CD4-positive, alpha-beta memory T cell (primary cell): ENCODE measurements at regions not wholly inside any gene's neighbourhood (a gene's known extent, or its start where the extent isn't known, plus 50 kb on each side); places are given as distances from the start of the nearest gene placed in this dataset.

Source experiments
- CTCF ChIA-PET: fragments of 350-600 bp; sonication (Branson Sonifier 250); formaldehyde crosslinking; loops from one replicate; lab custom pipeline; 2021; ENCODE audit warnings: inconsistent platforms; ENCODE audit not compliant: partially characterized antibody; lab: Charles Lee
- POLR2A ChIA-PET: fragments of 350-600 bp; sonication (Branson Sonifier 250); formaldehyde crosslinking; loops from one replicate; lab custom pipeline; 2021; ENCODE audit not compliant: partially characterized antibody; lab: Charles Lee
- DNase-seq, 5 donors: peaks; one replicate each; pipeline versions ENCODE4 v3.0.0 to v3.0.0-alpha.2; 2020 to 2022; ENCODE audit warnings: mixed read lengths in 1 of 5
- H3K27ac ChIP-seq: one replicate; pipeline ENCODE4 v1.7.0; 2013; ENCODE audit warnings: low read depth, low read length
- H3K27me3 ChIP-seq: 2 replicates; pipeline ENCODE4 v1.7.0; 2013; ENCODE audit warnings: mild to moderate bottlenecking, low read length, moderate library complexity; ENCODE audit not compliant: insufficient read depth
- H3K36me3 ChIP-seq: 2 replicates; pipeline ENCODE4 v1.7.0; 2013; ENCODE audit warnings: mild to moderate bottlenecking, low read length, moderate library complexity; ENCODE audit not compliant: insufficient read depth
- H3K4me1 ChIP-seq: 2 replicates; pipeline ENCODE4 v1.7.0; 2013; ENCODE audit warnings: mild to moderate bottlenecking, low read length, moderate library complexity; ENCODE audit not compliant: insufficient read depth
- H3K4me3 ChIP-seq, 2 donors: one replicate each; pipeline ENCODE4 v1.7.0; 2013; ENCODE audit warnings: low read length in 2 of 2, mild to moderate bottlenecking in 1 of 2
- H3K9me3 ChIP-seq, 2 donors: one replicate each; pipeline ENCODE4 v1.7.0; 2013; ENCODE audit warnings: low read length in 2 of 2, control low read depth in 1 of 2; ENCODE audit not compliant: control insufficient read depth in 1 of 2
- H3K27ac Mint-ChIP-seq, 7 donors: one replicate each; pipeline ENCODE4 v1.8.0; 2020 to 2021; ENCODE audit warnings: mixed read lengths in 7 of 7, mild to moderate bottlenecking in 6 of 7, inconsistent platforms in 3 of 7, moderate library complexity in 3 of 7
- H3K27me3 Mint-ChIP-seq, 2 donors: one replicate each; pipeline ENCODE4 v1.8.0; 2020 to 2021; ENCODE audit warnings: mixed read lengths in 2 of 2
- H3K36me3 Mint-ChIP-seq, 2 donors: one replicate each; pipeline ENCODE4 v1.8.0; 2020 to 2021; ENCODE audit warnings: mixed read lengths in 2 of 2, inconsistent platforms in 1 of 2, mild to moderate bottlenecking in 1 of 2
- H3K4me1 Mint-ChIP-seq, 4 donors: one replicate each; pipeline ENCODE4 v1.8.0; 2020 to 2021; ENCODE audit warnings: mixed read lengths in 4 of 4, mild to moderate bottlenecking in 1 of 4
- H3K4me3 Mint-ChIP-seq, 8 donors: one replicate each; pipeline ENCODE4 v1.8.0; 2020 to 2021; ENCODE audit warnings: mixed read lengths in 8 of 8, mild to moderate bottlenecking in 7 of 8, moderate library complexity in 6 of 8, inconsistent platforms in 3 of 8
- H3K9me3 Mint-ChIP-seq, 8 donors: one replicate each; pipeline ENCODE4 v1.8.0; 2020 to 2021; ENCODE audit warnings: mixed read lengths in 8 of 8, mild to moderate bottlenecking in 5 of 8, inconsistent platforms in 3 of 8, moderate library complexity in 1 of 8
- intact Hi-C: fragments of 100-400 bp; cut with micrococcal nuclease; formaldehyde crosslinking; loops from one replicate; pipeline ENCODE4 v1.15.1; 2023

- Histone ChIP-seq H3K27me3 (no peaks in the 10 kb centered on the region), H3K4me3 (no peak overlapping the region), H3K27ac (no peak overlapping the region), H3K9me3 (no peaks in the 10 kb centered on the region), H3K4me1 (no peaks in the 10 kb centered on the region), H3K36me3 (no peaks in the 10 kb centered on the region)
- ChIA-PET CTCF (no interaction called here), POLR2A (interaction anchor here (0.7 kb wide), 1 partner anchor 167 kb away, joined by 4 read pairs; no protein-coding TSS in a partner anchor)
- Mint-ChIP-seq H3K4me1 (no peaks in the 10 kb centered on the region), H3K36me3 (no peaks in the 10 kb centered on the region), H3K4me3 (no peak overlapping the region), H3K27me3 (peaks cover 0 to 2% of the 10 kb centered on the region in 2 donors), H3K27ac (no peak overlapping the region), H3K9me3 (peaks cover 0 to 7% (median 2%) of the 10 kb centered on the region in 8 donors)
- intact Hi-C loops = no loop called here
- DNase-seq = no peak
These were observed 1297.0 kb upstream of the TENM3 start for GRCh38 chr4:180946188-180946587.

- H3K27ac Mint-ChIP-seq = no peak overlapping the region
- Histone ChIP-seq H3K27ac (no peak overlapping the region), H3K27me3 (no peaks in the 10 kb centered on the region), H3K36me3 (no peaks in the 10 kb centered on the region), H3K4me1 (no peaks in the 10 kb centered on the region), H3K4me3 (no peak overlapping the region), H3K9me3 (no peaks in the 10 kb centered on the region)
- peaks cover 0 to 9% (median 2%) of the 10 kb centered on the region in 8 donors for H3K9me3 Mint-ChIP-seq
- H3K27me3 Mint-ChIP-seq = peaks cover 0 to 2% of the 10 kb centered on the region in 2 donors
- no peaks in the 10 kb centered on the region for H3K4me1 Mint-ChIP-seq
- intact Hi-C loops = no loop called here
- no peak overlapping the region for H3K4me3 Mint-ChIP-seq
- no peak for DNase-seq
- ChIA-PET CTCF (no interaction called here), POLR2A (no interaction called here)
- H3K36me3 Mint-ChIP-seq = no peaks in the 10 kb centered on the region
These were observed 1295.8 kb upstream of the TENM3 start for GRCh38 chr4:180947425-180947824.

- peaks cover 0 to 10% (median 3%) of the 10 kb centered on the region in 8 donors for H3K9me3 Mint-ChIP-seq
- CTCF ChIA-PET = no interaction called here
- Histone ChIP-seq H3K36me3 (no peaks in the 10 kb centered on the region), H3K27me3 (no peaks in the 10 kb centered on the region), H3K4me1 (no peaks in the 10 kb centered on the region), H3K4me3 (no peak overlapping the region), H3K27ac (no peak overlapping the region), H3K9me3 (no peaks in the 10 kb centered on the region)
- no peak for DNase-seq
- POLR2A ChIA-PET = no interaction called here
- H3K27me3 Mint-ChIP-seq = peaks cover 0 to 2% of the 10 kb centered on the region in 2 donors
- no peak overlapping the region for H3K27ac Mint-ChIP-seq
- no peaks in the 10 kb centered on the region for H3K4me1 Mint-ChIP-seq
- intact Hi-C loops = no loop called here
- H3K36me3 Mint-ChIP-seq = no peaks in the 10 kb centered on the region
- no peak overlapping the region for H3K4me3 Mint-ChIP-seq
These were observed 1293.6 kb upstream of the TENM3 start for GRCh38 chr4:180949424-180950213.

GRCh38 chr4:180950377-180950776, 1292.8 kb upstream of the TENM3 start:
- Histone ChIP-seq H3K36me3 (no peaks in the 10 kb centered on the region), H3K27me3 (no peaks in the 10 kb centered on the region), H3K4me3 (no peak overlapping the region), H3K27ac (no peak overlapping the region), H3K4me1 (no peaks in the 10 kb centered on the region), H3K9me3 (no peaks in the 10 kb centered on the region)
- ChIA-PET CTCF (no interaction called here), POLR2A (no interaction called here)
- H3K4me3 Mint-ChIP-seq = no peak overlapping the region
- peaks cover 0 to 2% of the 10 kb centered on the region in 2 donors for H3K27me3 Mint-ChIP-seq
- H3K27ac Mint-ChIP-seq = no peak overlapping the region
- no peaks in the 10 kb centered on the region for H3K4me1 Mint-ChIP-seq
- no peaks in the 10 kb centered on the region for H3K36me3 Mint-ChIP-seq
- peaks cover 0 to 10% (median 3%) of the 10 kb centered on the region in 8 donors for H3K9me3 Mint-ChIP-seq
- intact Hi-C loops = no loop called here
- DNase-seq = no peak

GRCh38 chr4:180951312-180951711, 1291.9 kb upstream of the TENM3 start:
- Mint-ChIP-seq H3K36me3 (no peaks in the 10 kb centered on the region), H3K27ac (no peak overlapping the region), H3K27me3 (peaks cover 0 to under 1% of the 10 kb centered on the region in 2 donors), H3K4me3 (no peak overlapping the region), H3K4me1 (no peaks in the 10 kb centered on the region), H3K9me3 (peaks cover 0 to 10% (median 2%) of the 10 kb centered on the region in 8 donors)
- H3K36me3 ChIP-seq = no peaks in the 10 kb centered on the region
- no peaks in the 10 kb centered on the region for H3K27me3 ChIP-seq
- no peaks in the 10 kb centered on the region for H3K4me1 ChIP-seq
- ChIA-PET POLR2A (no interaction called here), CTCF (no interaction called here)
- no peak for DNase-seq
- no peaks in the 10 kb centered on the region for H3K9me3 ChIP-seq
- intact Hi-C loops = no loop called here
- no peak overlapping the region for H3K27ac ChIP-seq
- H3K4me3 ChIP-seq = no peak overlapping the region

- H3K27ac ChIP-seq = no peak overlapping the region
- Mint-ChIP-seq H3K36me3 (no peaks in the 10 kb centered on the region), H3K27ac (no peak overlapping the region), H3K9me3 (peaks cover 0 to 10% (median 2%) of the 10 kb centered on the region in 8 donors), H3K4me3 (no peak overlapping the region), H3K27me3 (no peaks in the 10 kb centered on the region), H3K4me1 (no peaks in the 10 kb centered on the region)
- no peak for DNase-seq
- H3K27me3 ChIP-seq = no peaks in the 10 kb centered on the region
- CTCF ChIA-PET = no interaction called here
- intact Hi-C loops = no loop called here
- H3K9me3 ChIP-seq = no peaks in the 10 kb centered on the region
- POLR2A ChIA-PET = no interaction called here
- H3K4me1 ChIP-seq = no peaks in the 10 kb centered on the region
- no peak overlapping the region for H3K4me3 ChIP-seq
- no peaks in the 10 kb centered on the region for H3K36me3 ChIP-seq
These were observed 1289.6 kb upstream of the TENM3 start for GRCh38 chr4:180953572-180953971.

- Mint-ChIP-seq H3K4me3 (no peak overlapping the region), H3K4me1 (no peaks in the 10 kb centered on the region), H3K36me3 (no peaks in the 10 kb centered on the region), H3K9me3 (peaks cover 0 to 5% (median 2%) of the 10 kb centered on the region in 8 donors), H3K27me3 (no peaks in the 10 kb centered on the region), H3K27ac (no peak overlapping the region)
- H3K27ac ChIP-seq = no peak overlapping the region
- no peak overlapping the region for H3K4me3 ChIP-seq
- CTCF ChIA-PET = no interaction called here
- H3K9me3 ChIP-seq = no peaks in the 10 kb centered on the region
- DNase-seq = no peak
- POLR2A ChIA-PET = no interaction called here
- H3K4me1 ChIP-seq = no peaks in the 10 kb centered on the region
- intact Hi-C loops = no loop called here
- H3K36me3 ChIP-seq = no peaks in the 10 kb centered on the region
- H3K27me3 ChIP-seq = no peaks in the 10 kb centered on the region
These were observed 1282.3 kb upstream of the TENM3 start for GRCh38 chr4:180960743-180961401.
